Smooth muscle cell (in vitro differentiated cells): ENCODE measurements at regions not wholly inside any gene's neighbourhood (a gene's known extent, or its start where the extent isn't known, plus 50 kb on each side); places are given as distances from the start of the nearest gene placed in this dataset.
"Not testable (repeated sequence)": the region's sequence is repeated elsewhere in the genome, so short reads cannot be mapped to it uniquely, and the experiment has no call there.

Experiments used
- DNase-seq: peaks from one replicate; lab custom pipeline; 2025; ENCODE audit not compliant: unreplicated experiment; lab: John Stamatoyannopoulos, UW
- H2AFZ ChIP-seq: fragments of 200-600 bp; sonication (generic); 2 replicates; pipeline ENCODE4 v1.6.0; 2016; ENCODE audit warnings: antibody characterized with exemption, low read depth, mild to moderate bottlenecking
- H3F3A ChIP-seq: fragments of 200-600 bp; sonication (generic); 2 replicates; pipeline ENCODE4 v1.6.0; 2017; ENCODE audit warnings: antibody characterized with exemption, low read depth
- H3K27ac ChIP-seq: fragments of 200-600 bp; sonication (generic); 2 replicates; pipeline ENCODE4 v1.5.1; 2016; ENCODE audit warnings: low read depth, mild to moderate bottlenecking
- H3K27me3 ChIP-seq: fragments of 200-600 bp; sonication (generic); 2 replicates; pipeline ENCODE4 v1.6.1; 2016; ENCODE audit warnings: low read depth, mild to moderate bottlenecking
- H3K36me3 ChIP-seq: fragments of 200-600 bp; sonication (generic); 2 replicates; pipeline ENCODE4 v1.5.1; 2016; ENCODE audit warnings: low read depth
- H3K4me1 ChIP-seq: fragments of 200-600 bp; sonication (generic); 2 replicates; pipeline ENCODE4 v1.5.1; 2016; ENCODE audit warnings: low read depth
- H3K4me2 ChIP-seq: fragments of 200-600 bp; sonication (generic); 2 replicates; pipeline ENCODE4 v1.6.0; 2016; ENCODE audit warnings: mild to moderate bottlenecking
- H3K4me3 ChIP-seq: fragments of 200-600 bp; sonication (generic); 2 replicates; pipeline ENCODE4 v1.5.1; 2016; ENCODE audit warnings: mild to moderate bottlenecking
- H3K79me2 ChIP-seq: fragments of 200-600 bp; sonication (generic); 2 replicates; pipeline ENCODE4 v1.6.0; 2016; ENCODE audit warnings: low read depth, mild to moderate bottlenecking
- H3K9ac ChIP-seq: fragments of 200-600 bp; sonication (generic); 2 replicates; pipeline ENCODE4 v1.6.0; 2016; ENCODE audit warnings: low read depth
- H3K9me3 ChIP-seq: fragments of 200-600 bp; sonication (generic); replicated peaks from 2 replicates; pipeline ENCODE4 v1.5.1; 2016; ENCODE audit warnings: low read depth
- H4K20me1 ChIP-seq: fragments of 200-600 bp; sonication (generic); 2 replicates; pipeline ENCODE4 v1.6.0; 2016; ENCODE audit warnings: low read depth
- CTCF ChIP-seq: fragments of 200-600 bp; sonication (generic); IDR thresholded peaks from 2 replicates; pipeline ENCODE4 v1.5.1; 2017; ENCODE audit warnings: borderline replicate concordance, mild to moderate bottlenecking, antibody characterized with exemption; ENCODE audit not compliant: insufficient read depth, poor library complexity, severe bottlenecking
- WGBS: methylation state at CpG from one replicate; pipeline ENCODE4 v1.1.7; 2016; ENCODE audit warnings: low lambda C conversion rate; 5-methylcytosine and 5-hydroxymethylcytosine counted together

GRCh38 chr10:120103738-120104560 is 211.4 kb downstream of the SEC23IP start:
- H3K4me2 ChIP-seq = no peak overlapping the region
- no peaks in the 10 kb centered on the region for H3K9me3 ChIP-seq
- H3K36me3 ChIP-seq = no peaks in the 10 kb centered on the region
- no peaks in the 10 kb centered on the region for H4K20me1 ChIP-seq
- DNase-seq = no peak
- peaks cover 21% of the 10 kb centered on the region for H3K4me1 ChIP-seq
- TF ChIP-seq CTCF = no peak
- H3K4me3 ChIP-seq = no peak overlapping the region
- H3K27me3 ChIP-seq = no peaks in the 10 kb centered on the region
- WGBS = 86% methylated on average over 10 of the region's 10 CpGs
- no peak overlapping the region for H3K9ac ChIP-seq
- no peak overlapping the region for H2AFZ ChIP-seq
- H3F3A ChIP-seq = no peaks in the 10 kb centered on the region
- H3K27ac ChIP-seq = no peak overlapping the region
- no peaks in the 10 kb centered on the region for H3K79me2 ChIP-seq

GRCh38 chr10:120105001-120105400 is 212.5 kb downstream of the SEC23IP start:
- DNase-seq = no peak
- Histone ChIP-seq H2AFZ (no peak overlapping the region), H3K4me3 (no peak overlapping the region), H3K36me3 (no peaks in the 10 kb centered on the region), H3K9me3 (no peaks in the 10 kb centered on the region), H3K4me2 (no peak overlapping the region), H3K79me2 (no peaks in the 10 kb centered on the region), H3K27me3 (no peaks in the 10 kb centered on the region), H3K9ac (no peak overlapping the region), H4K20me1 (no peaks in the 10 kb centered on the region), H3F3A (no peaks in the 10 kb centered on the region), H3K4me1 (peaks cover 11% of the 10 kb centered on the region), H3K27ac (no peak overlapping the region)
- TF ChIP-seq CTCF = no peak
- 92% methylated on average over 2 of the region's 2 CpGs for WGBS

GRCh38 chr10:120105492-120105891 is 213.0 kb downstream of the SEC23IP start:
- peaks cover 11% of the 10 kb centered on the region for H3K4me1 ChIP-seq
- H4K20me1 ChIP-seq = no peaks in the 10 kb centered on the region
- H2AFZ ChIP-seq = no peak overlapping the region
- H3K79me2 ChIP-seq = no peaks in the 10 kb centered on the region
- no peaks in the 10 kb centered on the region for H3F3A ChIP-seq
- H3K9me3 ChIP-seq = no peaks in the 10 kb centered on the region
- 98% methylated on average over 1 of the region's 1 CpG for WGBS
- H3K27me3 ChIP-seq = no peaks in the 10 kb centered on the region
- H3K4me3 ChIP-seq = no peak overlapping the region
- no peak for DNase-seq
- H3K36me3 ChIP-seq = no peaks in the 10 kb centered on the region
- no peak overlapping the region for H3K9ac ChIP-seq
- TF ChIP-seq CTCF = no peak
- H3K27ac ChIP-seq = no peak overlapping the region
- H3K4me2 ChIP-seq = no peak overlapping the region

- Histone ChIP-seq H3K4me2 (no peak overlapping the region), H3K79me2 (no peaks in the 10 kb centered on the region), H3K36me3 (no peaks in the 10 kb centered on the region), H2AFZ (no peak overlapping the region), H3K4me3 (no peak overlapping the region), H3K9ac (no peak overlapping the region), H3F3A (no peaks in the 10 kb centered on the region), H3K27me3 (no peaks in the 10 kb centered on the region), H3K27ac (no peak overlapping the region), H4K20me1 (no peaks in the 10 kb centered on the region), H3K4me1 (peaks cover 5% of the 10 kb centered on the region), H3K9me3 (no peaks in the 10 kb centered on the region)
- 90% methylated on average over 3 of the region's 3 CpGs for WGBS
- DNase-seq = no peak
- no peak for TF ChIP-seq CTCF
Observed at GRCh38 chr10:120108916-120109315, 216.4 kb downstream of the SEC23IP start.

- not testable (repeated sequence) for H3F3A ChIP-seq
Observed at GRCh38 chr10:120109725-120110124, 217.2 kb downstream of the SEC23IP start.

More at GRCh38 chr10:120109725-120110124, 217.2 kb downstream of the SEC23IP start:
- H4K20me1 ChIP-seq, H3K4me3 ChIP-seq, H3K27ac ChIP-seq, DNase-seq, H3K79me2 ChIP-seq, H2AFZ ChIP-seq, H3K36me3 ChIP-seq, H3K9ac ChIP-seq, H3K9me3 ChIP-seq, H3K4me1 ChIP-seq, H3K27me3 ChIP-seq, H3K4me2 ChIP-seq: not testable (repeated sequence)
- 98% methylated on average over 4 of the region's 4 CpGs for WGBS
